H1 (cell line): ENCODE measurements at regions not wholly inside any gene's neighbourhood (a gene's known extent, or its start where the extent isn't known, plus 50 kb on each side); places are given as distances from the start of the nearest gene placed in this dataset.

Experiments
- TF ChIP-seq, protein P1 (sequence below): fragments of 300-600 bp; sonication (generic); IDR thresholded peaks from 2 replicates; pipeline ENCODE4 v1.7.1; 2012; ENCODE audit warnings: low read length, moderate library complexity, mild to moderate bottlenecking, inconsistent platforms; ENCODE audit not compliant: insufficient replicate concordance

DNA sequence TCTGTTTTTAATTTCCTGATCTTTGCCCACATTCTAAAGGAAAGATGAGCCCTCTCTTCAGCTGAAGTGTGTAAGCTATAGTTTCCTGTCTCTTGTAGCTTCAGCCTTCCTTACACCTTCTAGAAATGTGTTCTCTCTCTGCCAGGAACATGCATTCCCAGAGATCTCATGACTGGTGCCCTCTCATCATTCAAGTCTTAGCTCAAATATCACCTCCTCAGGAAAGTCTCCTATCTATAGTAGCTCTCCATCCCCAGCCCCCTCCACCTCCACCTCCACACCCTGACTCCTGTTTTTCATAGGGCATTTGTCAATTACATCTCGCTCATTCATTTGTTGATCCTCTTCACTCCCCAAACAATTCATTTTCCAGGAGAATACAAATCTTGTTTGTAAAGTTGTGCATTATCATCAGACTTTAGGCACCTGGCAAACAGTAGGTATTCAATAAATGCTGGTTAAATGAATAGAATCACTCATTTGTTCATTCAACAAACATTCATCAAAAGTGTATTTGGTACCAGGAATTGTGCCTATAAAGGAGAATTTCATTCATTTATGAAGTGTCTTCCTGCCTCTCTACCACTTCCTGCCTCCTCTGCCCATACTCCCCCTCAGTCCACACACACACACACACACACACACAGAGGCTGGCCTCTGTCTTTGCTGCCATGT lies 160.3 kb downstream of the BBOX1 start (continued):
- TF ChIP-seq, protein P1, sequence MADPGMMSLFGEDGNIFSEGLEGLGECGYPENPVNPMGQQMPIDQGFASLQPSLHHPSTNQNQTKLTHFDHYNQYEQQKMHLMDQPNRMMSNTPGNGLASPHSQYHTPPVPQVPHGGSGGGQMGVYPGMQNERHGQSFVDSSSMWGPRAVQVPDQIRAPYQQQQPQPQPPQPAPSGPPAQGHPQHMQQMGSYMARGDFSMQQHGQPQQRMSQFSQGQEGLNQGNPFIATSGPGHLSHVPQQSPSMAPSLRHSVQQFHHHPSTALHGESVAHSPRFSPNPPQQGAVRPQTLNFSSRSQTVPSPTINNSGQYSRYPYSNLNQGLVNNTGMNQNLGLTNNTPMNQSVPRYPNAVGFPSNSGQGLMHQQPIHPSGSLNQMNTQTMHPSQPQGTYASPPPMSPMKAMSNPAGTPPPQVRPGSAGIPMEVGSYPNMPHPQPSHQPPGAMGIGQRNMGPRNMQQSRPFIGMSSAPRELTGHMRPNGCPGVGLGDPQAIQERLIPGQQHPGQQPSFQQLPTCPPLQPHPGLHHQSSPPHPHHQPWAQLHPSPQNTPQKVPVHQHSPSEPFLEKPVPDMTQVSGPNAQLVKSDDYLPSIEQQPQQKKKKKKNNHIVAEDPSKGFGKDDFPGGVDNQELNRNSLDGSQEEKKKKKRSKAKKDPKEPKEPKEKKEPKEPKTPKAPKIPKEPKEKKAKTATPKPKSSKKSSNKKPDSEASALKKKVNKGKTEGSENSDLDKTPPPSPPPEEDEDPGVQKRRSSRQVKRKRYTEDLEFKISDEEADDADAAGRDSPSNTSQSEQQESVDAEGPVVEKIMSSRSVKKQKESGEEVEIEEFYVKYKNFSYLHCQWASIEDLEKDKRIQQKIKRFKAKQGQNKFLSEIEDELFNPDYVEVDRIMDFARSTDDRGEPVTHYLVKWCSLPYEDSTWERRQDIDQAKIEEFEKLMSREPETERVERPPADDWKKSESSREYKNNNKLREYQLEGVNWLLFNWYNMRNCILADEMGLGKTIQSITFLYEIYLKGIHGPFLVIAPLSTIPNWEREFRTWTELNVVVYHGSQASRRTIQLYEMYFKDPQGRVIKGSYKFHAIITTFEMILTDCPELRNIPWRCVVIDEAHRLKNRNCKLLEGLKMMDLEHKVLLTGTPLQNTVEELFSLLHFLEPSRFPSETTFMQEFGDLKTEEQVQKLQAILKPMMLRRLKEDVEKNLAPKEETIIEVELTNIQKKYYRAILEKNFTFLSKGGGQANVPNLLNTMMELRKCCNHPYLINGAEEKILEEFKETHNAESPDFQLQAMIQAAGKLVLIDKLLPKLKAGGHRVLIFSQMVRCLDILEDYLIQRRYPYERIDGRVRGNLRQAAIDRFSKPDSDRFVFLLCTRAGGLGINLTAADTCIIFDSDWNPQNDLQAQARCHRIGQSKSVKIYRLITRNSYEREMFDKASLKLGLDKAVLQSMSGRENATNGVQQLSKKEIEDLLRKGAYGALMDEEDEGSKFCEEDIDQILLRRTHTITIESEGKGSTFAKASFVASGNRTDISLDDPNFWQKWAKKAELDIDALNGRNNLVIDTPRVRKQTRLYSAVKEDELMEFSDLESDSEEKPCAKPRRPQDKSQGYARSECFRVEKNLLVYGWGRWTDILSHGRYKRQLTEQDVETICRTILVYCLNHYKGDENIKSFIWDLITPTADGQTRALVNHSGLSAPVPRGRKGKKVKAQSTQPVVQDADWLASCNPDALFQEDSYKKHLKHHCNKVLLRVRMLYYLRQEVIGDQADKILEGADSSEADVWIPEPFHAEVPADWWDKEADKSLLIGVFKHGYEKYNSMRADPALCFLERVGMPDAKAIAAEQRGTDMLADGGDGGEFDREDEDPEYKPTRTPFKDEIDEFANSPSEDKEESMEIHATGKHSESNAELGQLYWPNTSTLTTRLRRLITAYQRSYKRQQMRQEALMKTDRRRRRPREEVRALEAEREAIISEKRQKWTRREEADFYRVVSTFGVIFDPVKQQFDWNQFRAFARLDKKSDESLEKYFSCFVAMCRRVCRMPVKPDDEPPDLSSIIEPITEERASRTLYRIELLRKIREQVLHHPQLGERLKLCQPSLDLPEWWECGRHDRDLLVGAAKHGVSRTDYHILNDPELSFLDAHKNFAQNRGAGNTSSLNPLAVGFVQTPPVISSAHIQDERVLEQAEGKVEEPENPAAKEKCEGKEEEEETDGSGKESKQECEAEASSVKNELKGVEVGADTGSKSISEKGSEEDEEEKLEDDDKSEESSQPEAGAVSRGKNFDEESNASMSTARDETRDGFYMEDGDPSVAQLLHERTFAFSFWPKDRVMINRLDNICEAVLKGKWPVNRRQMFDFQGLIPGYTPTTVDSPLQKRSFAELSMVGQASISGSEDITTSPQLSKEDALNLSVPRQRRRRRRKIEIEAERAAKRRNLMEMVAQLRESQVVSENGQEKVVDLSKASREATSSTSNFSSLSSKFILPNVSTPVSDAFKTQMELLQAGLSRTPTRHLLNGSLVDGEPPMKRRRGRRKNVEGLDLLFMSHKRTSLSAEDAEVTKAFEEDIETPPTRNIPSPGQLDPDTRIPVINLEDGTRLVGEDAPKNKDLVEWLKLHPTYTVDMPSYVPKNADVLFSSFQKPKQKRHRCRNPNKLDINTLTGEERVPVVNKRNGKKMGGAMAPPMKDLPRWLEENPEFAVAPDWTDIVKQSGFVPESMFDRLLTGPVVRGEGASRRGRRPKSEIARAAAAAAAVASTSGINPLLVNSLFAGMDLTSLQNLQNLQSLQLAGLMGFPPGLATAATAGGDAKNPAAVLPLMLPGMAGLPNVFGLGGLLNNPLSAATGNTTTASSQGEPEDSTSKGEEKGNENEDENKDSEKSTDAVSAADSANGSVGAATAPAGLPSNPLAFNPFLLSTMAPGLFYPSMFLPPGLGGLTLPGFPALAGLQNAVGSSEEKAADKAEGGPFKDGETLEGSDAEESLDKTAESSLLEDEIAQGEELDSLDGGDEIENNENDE: no peak
